BJ (cell line): ENCODE measurements at regions not wholly inside any gene's neighbourhood (a gene's known extent, or its start where the extent isn't known, plus 50 kb on each side); places are given as distances from the start of the nearest gene placed in this dataset.
"Not testable (repeated sequence)": the region's sequence is repeated elsewhere in the genome, so short reads cannot be mapped to it uniquely, and the experiment has no call there.

ENCODE experiments used
- CTCF ChIA-PET: fragments of 350-600 bp; formaldehyde crosslinking; extraction: SDS; loops from one replicate; lab custom pipeline; 2021; ENCODE audit warnings: antibody characterized with exemption, inconsistent platforms; lab: Yijun Ruan, JAX
- POLR2A ChIA-PET: fragments of 300-600 bp; sonication (Branson Sonifier 250); formaldehyde crosslinking; extraction: SDS; loops from one replicate; lab custom pipeline; 2021; ENCODE audit warnings: antibody characterized with exemption; lab: Charles Lee
- DNase-seq: peaks from one replicate; pipeline ENCODE4 v3.0.0-alpha.2; 2011; ENCODE audit warnings: low read depth
- H3K27me3 ChIP-seq: 2 replicates; pipeline ENCODE4 v1.6.0; 2011; ENCODE audit warnings: low read length; ENCODE audit not compliant: control insufficient read depth, insufficient read depth
- H3K36me3 ChIP-seq: 2 replicates; pipeline ENCODE4 v1.5.1; 2011; ENCODE audit warnings: low read length; ENCODE audit not compliant: control insufficient read depth, insufficient read depth
- H3K4me3 ChIP-seq: 2 replicates; pipeline ENCODE4 v1.5.1; 2011; ENCODE audit warnings: low read depth, mild to moderate bottlenecking, control low read depth, low read length
- CTCF ChIP-seq: IDR thresholded peaks from 2 replicates; pipeline ENCODE4 v1.5.1; 2011; ENCODE audit warnings: low read depth, mild to moderate bottlenecking, control low read depth, inconsistent platforms, low read length, moderate library complexity; ENCODE audit not compliant: insufficient read depth

DNA sequence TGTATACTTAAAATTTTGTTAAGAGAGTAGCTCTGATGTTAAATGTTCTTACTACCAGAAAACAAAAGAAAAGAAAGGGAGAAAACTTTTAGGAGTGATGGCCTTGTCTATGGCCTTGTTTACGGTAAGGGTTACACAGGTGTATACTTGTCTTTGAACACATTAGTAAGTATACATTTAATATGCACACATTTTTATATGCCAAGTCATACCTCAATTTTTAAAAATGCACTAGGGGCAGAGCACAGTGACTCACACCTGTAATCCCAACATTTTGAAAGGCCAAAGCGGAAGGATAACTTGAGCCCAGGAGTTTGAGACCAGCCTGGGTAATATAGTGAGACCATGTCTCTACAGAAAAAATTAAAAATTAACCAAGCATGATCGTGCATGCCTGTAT is 166.7 kb upstream of the SNX2 start:
- POLR2A ChIA-PET: no interaction called here
- TF ChIP-seq CTCF: no peak
- Histone ChIP-seq H3K36me3 (no peaks in the 10 kb centered on the region), H3K4me3 (no peak overlapping the region), H3K27me3 (no peaks in the 10 kb centered on the region)
- CTCF ChIA-PET: no interaction called here
- DNase-seq: no peak

- CTCF ChIA-PET: no interaction called here
- Histone ChIP-seq H3K4me3 (no peak overlapping the region), H3K27me3 (no peaks in the 10 kb centered on the region), H3K36me3 (no peaks in the 10 kb centered on the region)
- TF ChIP-seq CTCF: no peak
- no peak for DNase-seq
- POLR2A ChIA-PET: no interaction called here
Observed at GRCh38 chr5:122611406-122611805, 163.5 kb upstream of the SNX2 start.

DNA sequence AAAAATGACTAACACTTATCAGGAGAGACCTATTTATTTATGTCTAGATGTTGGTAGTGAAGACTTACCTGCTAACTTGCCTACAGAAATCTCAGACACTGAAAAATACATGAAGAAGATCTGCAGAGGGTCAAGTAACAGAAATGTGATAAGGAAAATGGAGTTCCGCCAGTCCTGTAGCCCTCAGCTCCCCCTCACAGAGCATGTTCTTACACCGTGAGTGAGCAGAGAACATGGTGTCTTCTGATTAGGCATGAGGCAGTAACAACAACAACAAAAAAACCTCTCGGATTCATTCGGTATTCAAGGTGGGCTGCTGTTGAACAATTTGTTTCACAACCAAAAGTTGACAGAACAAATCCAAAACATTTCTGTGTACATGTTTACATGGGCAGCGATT is 162.0 kb upstream of the SNX2 start:
- TF ChIP-seq CTCF: no peak
- Histone ChIP-seq H3K36me3 (no peaks in the 10 kb centered on the region), H3K27me3 (no peaks in the 10 kb centered on the region), H3K4me3 (no peak overlapping the region)
- ChIA-PET POLR2A (no interaction called here), CTCF (no interaction called here)
- DNase-seq: no peak

- no peaks in the 10 kb centered on the region for H3K27me3 ChIP-seq
- DNase-seq: no peak
- no peak overlapping the region for H3K4me3 ChIP-seq
- H3K36me3 ChIP-seq: no peaks in the 10 kb centered on the region
- no peak for TF ChIP-seq CTCF
- POLR2A ChIA-PET: no interaction called here
- CTCF ChIA-PET: interaction anchor here (0.7 kb wide), 1 partner anchor 206 kb away, joined by 3 read pairs; no protein-coding TSS in a partner anchor
Observed at GRCh38 chr5:122615146-122615545, 159.7 kb upstream of the SNX2 start.

- CTCF ChIA-PET: no interaction called here
- POLR2A ChIA-PET: no interaction called here
- no peak for TF ChIP-seq CTCF
- no peaks in the 10 kb centered on the region for H3K36me3 ChIP-seq
- no peaks in the 10 kb centered on the region for H3K27me3 ChIP-seq
- DNase-seq: no peak
- H3K4me3 ChIP-seq: no peak overlapping the region
Observed at GRCh38 chr5:122615832-122616231, 159.0 kb upstream of the SNX2 start.

- H3K36me3 ChIP-seq, POLR2A ChIA-PET, H3K4me3 ChIP-seq, DNase-seq, H3K27me3 ChIP-seq, CTCF ChIA-PET: not testable (repeated sequence)
Observed at GRCh38 chr5:122618046-122618445, 156.8 kb upstream of the SNX2 start.

GRCh38 chr5:122620768-122621167 is 154.1 kb upstream of the SNX2 start:
- H3K27me3 ChIP-seq, H3K36me3 ChIP-seq, DNase-seq, H3K4me3 ChIP-seq, POLR2A ChIA-PET, CTCF ChIA-PET: not testable (repeated sequence)

DNA sequence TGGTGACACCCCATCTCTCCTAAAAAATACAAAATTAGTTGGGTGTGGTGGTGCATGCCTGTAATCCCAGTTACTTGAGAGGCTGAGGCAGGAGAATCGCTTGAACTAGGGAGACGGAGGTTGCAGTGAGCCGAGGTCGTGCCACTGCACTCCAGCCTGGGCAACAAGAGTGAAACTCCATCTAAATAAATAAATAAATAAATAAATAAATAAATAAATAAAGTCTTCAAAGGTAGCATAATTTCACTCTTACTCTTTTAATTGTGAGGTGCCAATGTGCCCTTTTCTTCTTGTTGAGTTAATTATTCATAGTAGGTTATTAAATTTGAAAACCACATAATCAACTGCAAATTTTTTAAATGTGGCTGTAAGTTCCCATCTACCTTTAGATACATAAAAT is 146.2 kb upstream of the SNX2 start:
- H3K36me3 ChIP-seq, POLR2A ChIA-PET, H3K27me3 ChIP-seq, DNase-seq, CTCF ChIA-PET, H3K4me3 ChIP-seq: not testable (repeated sequence)
